ENCODE measurements at regions not wholly inside any gene's neighbourhood (a gene's known extent, or its start where the extent isn't known, plus 50 kb on each side); places are given as distances from the start of the nearest gene placed in this dataset.

DNA sequence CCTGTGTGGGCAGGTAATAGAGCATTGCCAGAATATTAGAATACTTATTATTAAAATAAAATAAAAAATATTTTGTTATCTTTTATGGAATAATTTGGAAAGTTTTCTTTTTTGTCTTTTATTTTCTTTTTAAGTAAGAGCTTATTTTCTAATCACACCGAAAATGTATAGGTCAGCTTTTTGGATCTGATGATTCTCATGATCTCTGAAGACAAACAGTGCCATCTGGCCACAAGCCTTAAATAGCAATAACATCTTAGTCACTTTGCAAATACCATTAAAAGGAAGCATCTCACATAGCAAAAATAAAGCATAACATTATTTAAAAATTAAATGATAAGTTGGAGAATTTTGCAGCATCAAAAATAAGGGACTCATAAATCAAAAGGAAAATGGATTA is 213.8 kb downstream of the PLA2G4A start:
- no peak for TF ChIP-seq POLR2AphosphoS5 (IDR thresholded peaks at IDR 0.05; ENCODE audit: borderline replicate concordance, low read depth, low read length)
- TF ChIP-seq EZH2 (IDR thresholded peaks at IDR 0.05), result no peak

All from SK-N-MC (cell line).